Vagina (tissue), 2 donors: ENCODE measurements at regions not wholly inside any gene's neighbourhood (a gene's known extent, or its start where the extent isn't known, plus 50 kb on each side); places are given as distances from the start of the nearest gene placed in this dataset.
"Not testable (repeated sequence)": the region's sequence is repeated elsewhere in the genome, so short reads cannot be mapped to it uniquely, and the experiment has no call there.

ENCODE experiments used
- DNase-seq, 2 donors: peaks; one replicate each; pipeline ENCODE4 v3.0.0-alpha.2; 2017; ENCODE audit errors: extremely low spot score in 2 of 2
- H3K27ac ChIP-seq: fragments of 200-600 bp; sonication (generic); one replicate; pipeline ENCODE4 v1.5.1; 2019
- H3K27me3 ChIP-seq: fragments of 200-600 bp; sonication (generic); one replicate; pipeline ENCODE4 v1.5.1; 2019
- H3K36me3 ChIP-seq, 2 donors: fragments of 200-600 bp; sonication (generic); one replicate each; pipeline ENCODE4 v1.5.1; 2017 to 2019
- H3K4me1 ChIP-seq: fragments of 200-600 bp; sonication (generic); one replicate; pipeline ENCODE4 v1.5.1; 2019
- H3K4me3 ChIP-seq, 2 donors: fragments of 200-600 bp; sonication (generic); 1 replicate in 1 of 2; 2 replicates in 1 of 2; pipeline ENCODE4 v1.5.1; 2016 to 2019
- H3K9me3 ChIP-seq: fragments of 200-600 bp; sonication (generic); one replicate; pipeline ENCODE4 v1.5.1; 2019
- POLR2A ChIP-seq, 2 donors: fragments of 450-650 bp; IDR thresholded peaks; one replicate each; pipeline ENCODE4 v1.6.1; 2017; ENCODE audit warnings: antibody characterized with exemption in 2 of 2, mild to moderate bottlenecking in 2 of 2, moderate library complexity in 2 of 2
- POLR2AphosphoS5 ChIP-seq, 2 donors: sonication (generic); formaldehyde crosslinking; IDR thresholded peaks; one replicate each; pipeline ENCODE4 v1.9.0; 2017; ENCODE audit warnings: antibody characterized with exemption in 2 of 2, mild to moderate bottlenecking in 2 of 2, low read depth in 1 of 2; ENCODE audit not compliant: insufficient read depth in 1 of 2
- intact Hi-C: fragments of 100-400 bp; cut with DNase I; formaldehyde crosslinking; loops from one replicate; pipeline ENCODE4 v1.15.1; 2023
- TF ChIP-seq, protein P1 (sequence below), 3 experiments: fragments of 450-650 bp in 2 of 3; fragments of 200-600 bp in 1 of 3; sonication (generic) in 1 of 3; IDR thresholded peaks; one replicate each; pipeline ENCODE4 v1.5.1; 2017 to 2019; ENCODE audit warnings: antibody characterized with exemption in 3 of 3, mild to moderate bottlenecking in 2 of 3, moderate library complexity in 2 of 3

- no peak overlapping the region for H3K27ac ChIP-seq
- no peak for DNase-seq
- no peaks in the 10 kb centered on the region for H3K27me3 ChIP-seq
- H3K9me3 ChIP-seq, result no peaks in the 10 kb centered on the region
- intact Hi-C loops, result no loop called here
- no peaks in the 10 kb centered on the region for H3K4me1 ChIP-seq
- H3K36me3 ChIP-seq, result no peaks in the 10 kb centered on the region
- no peak overlapping the region for H3K4me3 ChIP-seq
- no peak for TF ChIP-seq POLR2A (IDR thresholded peaks at IDR 0.05)
- TF ChIP-seq, protein P1, sequence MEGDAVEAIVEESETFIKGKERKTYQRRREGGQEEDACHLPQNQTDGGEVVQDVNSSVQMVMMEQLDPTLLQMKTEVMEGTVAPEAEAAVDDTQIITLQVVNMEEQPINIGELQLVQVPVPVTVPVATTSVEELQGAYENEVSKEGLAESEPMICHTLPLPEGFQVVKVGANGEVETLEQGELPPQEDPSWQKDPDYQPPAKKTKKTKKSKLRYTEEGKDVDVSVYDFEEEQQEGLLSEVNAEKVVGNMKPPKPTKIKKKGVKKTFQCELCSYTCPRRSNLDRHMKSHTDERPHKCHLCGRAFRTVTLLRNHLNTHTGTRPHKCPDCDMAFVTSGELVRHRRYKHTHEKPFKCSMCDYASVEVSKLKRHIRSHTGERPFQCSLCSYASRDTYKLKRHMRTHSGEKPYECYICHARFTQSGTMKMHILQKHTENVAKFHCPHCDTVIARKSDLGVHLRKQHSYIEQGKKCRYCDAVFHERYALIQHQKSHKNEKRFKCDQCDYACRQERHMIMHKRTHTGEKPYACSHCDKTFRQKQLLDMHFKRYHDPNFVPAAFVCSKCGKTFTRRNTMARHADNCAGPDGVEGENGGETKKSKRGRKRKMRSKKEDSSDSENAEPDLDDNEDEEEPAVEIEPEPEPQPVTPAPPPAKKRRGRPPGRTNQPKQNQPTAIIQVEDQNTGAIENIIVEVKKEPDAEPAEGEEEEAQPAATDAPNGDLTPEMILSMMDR (IDR thresholded peaks at IDR 0.05), result no peak
- no peak for TF ChIP-seq POLR2AphosphoS5 (IDR thresholded peaks at IDR 0.05; ENCODE audit: insufficient read depth in 1 of 2, low read depth in 1 of 2)
Measured at GRCh38 chr1:189103956-189104355, 1373.7 kb downstream of the BRINP3 start.

- Histone ChIP-seq H3K4me1 (no peaks in the 10 kb centered on the region), H3K27ac (no peak overlapping the region), H3K9me3 (no peaks in the 10 kb centered on the region), H3K36me3 (no peaks in the 10 kb centered on the region), H3K4me3 (no peak overlapping the region), H3K27me3 (no peaks in the 10 kb centered on the region)
- DNase-seq, result no peak
- TF ChIP-seq POLR2A (IDR thresholded peaks at IDR 0.05) (no peak), POLR2AphosphoS5 (IDR thresholded peaks at IDR 0.05; ENCODE audit: insufficient read depth in 1 of 2, low read depth in 1 of 2) (no peak)
- TF ChIP-seq, protein P1 (IDR thresholded peaks at IDR 0.05), result no peak
- intact Hi-C loops, result no loop called here
Measured at GRCh38 chr1:189117072-189117770, 1360.4 kb downstream of the BRINP3 start.

DNA sequence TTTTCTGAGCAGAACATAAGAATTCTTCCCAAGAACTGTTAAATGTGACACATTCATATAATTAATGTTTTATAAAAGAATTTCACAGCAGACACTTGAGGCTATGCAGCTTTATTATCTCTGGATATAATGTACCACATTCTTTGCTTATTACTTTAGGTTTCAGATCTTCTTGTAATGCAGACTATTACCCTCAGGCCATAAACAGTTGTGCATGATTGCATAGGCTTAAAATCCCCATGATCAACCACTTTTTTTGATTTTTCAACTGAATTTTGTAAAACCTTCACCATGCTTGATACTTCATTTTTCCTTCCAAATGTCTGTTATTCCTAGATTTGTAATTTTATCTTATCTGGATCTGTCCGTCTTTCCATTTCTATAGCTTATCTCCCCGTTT is 1355.7 kb downstream of the BRINP3 start:
- no peak for DNase-seq
- intact Hi-C loops, result no loop called here

DNA sequence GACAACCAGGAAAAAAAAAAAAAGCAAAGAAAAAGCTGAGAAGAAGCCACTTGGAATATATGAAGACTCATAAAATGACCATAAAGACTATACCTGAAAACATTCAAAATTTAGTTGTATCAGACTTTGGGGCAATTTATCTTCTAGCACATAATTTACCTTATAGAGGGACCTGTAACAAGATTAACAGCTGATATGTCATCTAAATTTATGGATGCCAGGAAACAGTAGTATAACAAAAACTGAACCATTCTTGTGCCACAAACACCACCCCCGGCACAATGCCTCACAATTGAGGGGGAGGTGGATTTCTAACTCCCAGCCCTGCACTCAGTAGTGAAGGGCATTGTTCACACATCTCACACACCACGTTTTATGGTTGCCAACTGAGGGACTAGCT is 1352.0 kb downstream of the BRINP3 start:
- TF ChIP-seq POLR2AphosphoS5 (IDR thresholded peaks at IDR 0.05; ENCODE audit: insufficient read depth in 1 of 2, low read depth in 1 of 2), result no peak
- TF ChIP-seq, protein P1 (IDR thresholded peaks at IDR 0.05), result no peak
- TF ChIP-seq POLR2A (IDR thresholded peaks at IDR 0.05), result no peak
- Histone ChIP-seq H3K4me3 (no peak overlapping the region), H3K27ac (no peak overlapping the region), H3K27me3 (no peaks in the 10 kb centered on the region), H3K36me3 (no peaks in the 10 kb centered on the region), H3K4me1 (no peaks in the 10 kb centered on the region), H3K9me3 (no peaks in the 10 kb centered on the region)
- intact Hi-C loops, result no loop called here
- no peak for DNase-seq

More for the DNA sequence above, 1355.7 kb downstream of the BRINP3 start:
- no peaks in the 10 kb centered on the region for H3K9me3 ChIP-seq
- no peaks in the 10 kb centered on the region for H3K36me3 ChIP-seq
- H3K4me1 ChIP-seq, result no peaks in the 10 kb centered on the region
- TF ChIP-seq POLR2A (IDR thresholded peaks at IDR 0.05) (no peak), POLR2AphosphoS5 (IDR thresholded peaks at IDR 0.05; ENCODE audit: insufficient read depth in 1 of 2, low read depth in 1 of 2) (no peak)
- TF ChIP-seq, protein P1 (IDR thresholded peaks at IDR 0.05), result no peak
- H3K27me3 ChIP-seq, result no peaks in the 10 kb centered on the region
- no peak overlapping the region for H3K4me3 ChIP-seq
- H3K27ac ChIP-seq, result no peak overlapping the region

DNA sequence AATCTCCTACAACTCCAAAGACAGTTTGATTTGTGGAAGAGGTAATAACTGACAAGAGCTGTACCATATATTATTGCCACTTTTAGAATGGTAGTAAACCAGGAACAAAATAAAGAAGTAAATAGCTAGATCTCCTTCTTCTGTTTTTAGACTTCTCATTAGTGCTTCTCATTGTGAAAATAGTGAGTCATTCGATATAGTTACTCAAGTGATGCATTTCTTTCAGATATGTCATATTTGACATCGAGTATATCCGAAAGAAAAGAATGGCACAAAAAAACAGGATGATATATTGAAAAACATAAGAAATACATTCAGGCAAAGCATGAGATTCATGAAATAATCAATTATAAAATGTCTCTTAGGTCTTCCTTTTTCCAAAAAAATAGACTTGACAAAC is 1346.1 kb downstream of the BRINP3 start:
- no peak overlapping the region for H3K27ac ChIP-seq
- H3K4me1 ChIP-seq, result no peaks in the 10 kb centered on the region
- H3K9me3 ChIP-seq, result no peaks in the 10 kb centered on the region
- TF ChIP-seq, protein P1 (IDR thresholded peaks at IDR 0.05), result no peak
- TF ChIP-seq POLR2AphosphoS5 (IDR thresholded peaks at IDR 0.05; ENCODE audit: insufficient read depth in 1 of 2, low read depth in 1 of 2) (no peak), POLR2A (IDR thresholded peaks at IDR 0.05) (no peak)
- H3K27me3 ChIP-seq, result no peaks in the 10 kb centered on the region
- H3K4me3 ChIP-seq, result no peak overlapping the region
- DNase-seq, result no peak
- intact Hi-C loops, result no loop called here
- no peaks in the 10 kb centered on the region for H3K36me3 ChIP-seq

DNA sequence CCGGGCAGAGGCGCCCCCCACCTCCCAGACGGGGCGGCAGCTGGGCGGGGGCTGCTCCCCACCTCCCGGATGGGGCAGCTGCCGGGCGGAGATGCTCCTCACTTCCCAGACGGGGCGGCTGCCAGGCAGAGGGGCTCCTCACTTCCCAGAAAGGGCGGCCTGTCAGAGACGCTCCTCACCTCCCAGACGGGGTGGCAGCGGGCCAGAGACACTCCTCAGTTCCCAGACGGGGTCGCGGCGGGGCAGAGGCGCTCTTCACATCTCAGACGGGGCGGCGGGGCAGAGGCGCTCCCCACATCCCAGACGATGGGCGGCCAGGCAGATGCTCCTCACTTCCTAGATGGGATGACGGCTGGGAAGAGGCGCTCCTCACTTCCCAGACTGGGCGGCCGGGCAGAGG is 1337.9 kb downstream of the BRINP3 start:
- H3K4me1 ChIP-seq, H3K36me3 ChIP-seq, H3K4me3 ChIP-seq, DNase-seq, intact Hi-C loops, H3K27me3 ChIP-seq, H3K9me3 ChIP-seq, H3K27ac ChIP-seq: not testable (repeated sequence)
